Suppressor macrophage treated with lipopolysaccharide for 4 hours (primary cell): ENCODE measurements at regions not wholly inside any gene's neighbourhood (a gene's known extent, or its start where the extent isn't known, plus 50 kb on each side); places are given as distances from the start of the nearest gene placed in this dataset.
"Not testable (repeated sequence)": the region's sequence is repeated elsewhere in the genome, so short reads cannot be mapped to it uniquely, and the experiment has no call there.

Experiments used
- DNase-seq: peaks from one replicate; pipeline ENCODE4 v3.0.0-alpha.2; 2020

GRCh38 chr14:86310611-86311010 is 780.7 kb downstream of the FLRT2 start:
- no peak for DNase-seq

GRCh38 chr14:86310148-86310547 is 780.2 kb downstream of the FLRT2 start:
- no peak for DNase-seq

GRCh38 chr14:86305058-86305457 is 775.1 kb downstream of the FLRT2 start:
- DNase-seq = no peak

- no peak for DNase-seq
Observed at GRCh38 chr14:86299994-86300393, 770.0 kb downstream of the FLRT2 start.

GRCh38 chr14:86296173-86296572 is 766.2 kb downstream of the FLRT2 start:
- DNase-seq = no peak

- DNase-seq = no peak
Observed at GRCh38 chr14:86288336-86288735, 758.4 kb downstream of the FLRT2 start.

GRCh38 chr14:86279405-86279804 is 749.5 kb downstream of the FLRT2 start:
- DNase-seq = no peak

GRCh38 chr14:86257973-86258372 is 728.0 kb downstream of the FLRT2 start:
- no peak for DNase-seq

- peak; percentile 30 for DNase-seq
Observed at GRCh38 chr14:86243158-86243557, 713.2 kb downstream of the FLRT2 start.

- no peak for DNase-seq
Observed at GRCh38 chr14:86237733-86238132, 707.8 kb downstream of the FLRT2 start.

GRCh38 chr14:86221755-86222154 is 691.8 kb downstream of the FLRT2 start:
- no peak for DNase-seq

- no peak for DNase-seq
Observed at GRCh38 chr14:86221000-86221399, 691.1 kb downstream of the FLRT2 start.

- DNase-seq = no peak
Observed at GRCh38 chr14:86217523-86217922, 687.6 kb downstream of the FLRT2 start.

GRCh38 chr14:86203843-86204242 is 673.9 kb downstream of the FLRT2 start:
- DNase-seq = no peak

GRCh38 chr14:86196471-86196870 is 666.5 kb downstream of the FLRT2 start:
- DNase-seq = no peak

- no peak for DNase-seq
Observed at GRCh38 chr14:86193756-86194155, 663.8 kb downstream of the FLRT2 start.

GRCh38 chr14:86179980-86180379 is 650.0 kb downstream of the FLRT2 start:
- DNase-seq = no peak

- DNase-seq = no peak
Observed at GRCh38 chr14:86168371-86168770, 638.4 kb downstream of the FLRT2 start.

GRCh38 chr14:86166541-86166940 is 636.6 kb downstream of the FLRT2 start:
- DNase-seq = no peak

- no peak for DNase-seq
Observed at GRCh38 chr14:86153480-86153879, 623.5 kb downstream of the FLRT2 start.

GRCh38 chr14:86143248-86143647 is 613.3 kb downstream of the FLRT2 start:
- no peak for DNase-seq

GRCh38 chr14:86141966-86142365 is 612.0 kb downstream of the FLRT2 start:
- no peak for DNase-seq

GRCh38 chr14:86129426-86129825 is 599.5 kb downstream of the FLRT2 start:
- DNase-seq = no peak

- DNase-seq = no peak
Observed at GRCh38 chr14:86124328-86124727, 594.4 kb downstream of the FLRT2 start.

GRCh38 chr14:86115972-86116371 is 586.0 kb downstream of the FLRT2 start:
- DNase-seq = no peak

- DNase-seq = not testable (repeated sequence)
Observed at GRCh38 chr14:86110871-86111270, 580.9 kb downstream of the FLRT2 start.
